Activated naive CD8-positive, alpha-beta T cell treated with anti-CD3 and anti-CD28 coated beads for 36 hours (primary cell): ENCODE measurements at regions not wholly inside any gene's neighbourhood (a gene's known extent, or its start where the extent isn't known, plus 50 kb on each side); places are given as distances from the start of the nearest gene placed in this dataset.

Experiments used
- DNase-seq: peaks from one replicate; pipeline ENCODE4 v3.0.0; 2021
- H3K27ac Mint-ChIP-seq: one replicate; pipeline ENCODE4 v1.8.0; 2022; ENCODE audit warnings: mild to moderate bottlenecking, moderate library complexity, mixed read lengths
- H3K27me3 Mint-ChIP-seq: one replicate; pipeline ENCODE4 v1.8.0; 2022; ENCODE audit warnings: mild to moderate bottlenecking, mixed read lengths
- H3K36me3 Mint-ChIP-seq: one replicate; pipeline ENCODE4 v1.8.0; 2021; ENCODE audit warnings: mild to moderate bottlenecking, mixed read lengths
- H3K4me1 Mint-ChIP-seq: one replicate; pipeline ENCODE4 v1.8.0; 2021; ENCODE audit warnings: mixed read lengths
- H3K4me3 Mint-ChIP-seq: one replicate; pipeline ENCODE4 v1.8.0; 2022; ENCODE audit warnings: mild to moderate bottlenecking, moderate library complexity, mixed read lengths
- H3K9me3 Mint-ChIP-seq: one replicate; pipeline ENCODE4 v1.8.0; 2022; ENCODE audit warnings: mixed read lengths

DNA sequence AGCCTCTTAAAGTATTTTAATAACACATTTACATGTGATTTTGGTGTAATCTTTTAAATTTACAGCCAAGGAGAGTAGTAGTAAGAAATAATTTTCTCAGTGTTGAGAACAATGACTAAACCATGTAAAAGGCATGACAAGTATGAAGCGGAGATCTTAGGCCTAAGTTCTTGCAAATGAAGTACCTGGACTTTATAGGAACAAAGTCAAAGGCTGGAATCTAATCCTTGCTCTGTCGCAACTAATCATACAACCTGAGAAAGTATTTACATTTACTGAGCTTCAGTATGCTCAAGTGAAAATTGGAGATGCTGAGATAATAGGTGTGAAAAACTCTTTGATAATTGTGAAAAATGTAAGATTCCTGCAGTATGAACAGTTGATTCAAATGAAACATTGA, 86.4 kb upstream of the VGLL3 start:
- no peaks in the 10 kb centered on the region for H3K9me3 Mint-ChIP-seq
- no peak overlapping the region for H3K27ac Mint-ChIP-seq
- DNase-seq: no peak
- no peak overlapping the region for H3K4me3 Mint-ChIP-seq
- no peaks in the 10 kb centered on the region for H3K27me3 Mint-ChIP-seq
- H3K4me1 Mint-ChIP-seq: no peaks in the 10 kb centered on the region
- no peaks in the 10 kb centered on the region for H3K36me3 Mint-ChIP-seq

DNA sequence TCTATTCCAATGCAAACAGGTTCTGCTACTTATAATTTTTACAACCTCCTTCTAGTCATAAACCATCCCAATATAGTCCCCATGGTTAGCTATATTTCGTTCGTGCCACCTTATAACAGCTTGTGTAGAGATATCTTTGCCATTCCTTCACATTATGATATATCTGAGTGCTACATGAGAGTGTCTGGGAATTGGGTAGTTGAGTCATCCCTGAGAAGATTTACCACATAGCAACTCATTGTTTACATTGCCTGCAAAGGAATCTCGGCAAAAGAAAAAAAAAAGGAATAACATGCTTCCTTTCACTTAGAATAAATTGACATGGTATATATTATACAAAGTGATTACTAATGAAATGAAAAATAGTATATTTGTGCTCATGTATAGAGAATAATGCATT, 86.0 kb upstream of the VGLL3 start:
- Mint-ChIP-seq H3K4me1 (no peaks in the 10 kb centered on the region), H3K36me3 (no peaks in the 10 kb centered on the region), H3K9me3 (no peaks in the 10 kb centered on the region), H3K27me3 (no peaks in the 10 kb centered on the region), H3K4me3 (no peak overlapping the region), H3K27ac (no peak overlapping the region)
- no peak for DNase-seq

DNA sequence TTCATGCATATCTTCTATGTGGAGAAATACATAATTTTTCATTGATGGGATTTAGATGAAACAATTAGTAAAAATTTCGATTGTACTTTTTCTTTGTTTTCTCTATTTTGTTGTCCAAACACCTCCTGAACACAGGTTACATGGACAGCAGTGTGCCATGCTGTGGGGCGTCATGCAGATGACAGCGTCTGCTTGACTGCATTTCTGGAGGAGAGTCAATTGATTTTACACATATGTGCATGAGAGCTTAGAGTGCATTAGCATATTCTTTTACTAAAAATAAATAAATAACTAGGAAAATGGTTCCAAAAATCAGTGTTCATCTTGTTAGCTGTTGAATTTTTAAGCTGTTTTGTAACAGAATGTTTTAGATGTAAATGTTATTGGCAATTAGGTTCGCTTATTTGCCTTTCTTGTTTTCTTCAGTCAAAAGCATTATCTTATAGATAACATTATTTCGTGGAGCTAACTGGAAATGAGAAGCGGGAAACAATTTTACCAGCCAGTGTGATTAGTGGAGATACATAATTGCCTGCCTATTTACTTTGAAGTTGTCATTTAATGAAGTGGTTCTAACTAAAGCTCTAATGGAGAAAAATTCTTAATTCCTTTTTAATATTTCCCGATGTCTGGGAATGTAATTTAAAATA, 82.7 kb upstream of the VGLL3 start:
- Mint-ChIP-seq H3K4me3 (no peak overlapping the region), H3K27me3 (no peaks in the 10 kb centered on the region), H3K4me1 (no peaks in the 10 kb centered on the region), H3K27ac (no peak overlapping the region), H3K9me3 (no peaks in the 10 kb centered on the region), H3K36me3 (no peaks in the 10 kb centered on the region)
- no peak for DNase-seq

DNA sequence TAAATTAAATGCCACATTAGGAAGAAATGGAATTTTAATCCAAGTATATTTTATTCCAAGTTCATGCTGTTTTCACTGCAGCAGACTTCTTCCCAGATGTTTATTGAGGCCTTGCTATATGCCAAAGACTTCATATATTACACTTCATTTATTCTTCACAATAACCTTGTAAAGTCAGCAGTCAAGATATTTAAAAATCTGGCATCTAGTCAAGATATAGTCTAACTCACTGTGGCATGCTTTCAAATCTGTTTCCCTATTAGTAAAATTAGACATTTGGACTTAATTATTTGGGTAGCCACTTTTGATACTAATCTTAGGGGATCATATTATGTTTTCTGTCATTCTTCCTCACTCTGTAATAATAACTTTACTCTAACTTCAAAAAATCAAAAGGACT, 81.5 kb upstream of the VGLL3 start:
- no peak for DNase-seq
- no peak overlapping the region for H3K27ac Mint-ChIP-seq
- H3K9me3 Mint-ChIP-seq: no peaks in the 10 kb centered on the region
- no peak overlapping the region for H3K4me3 Mint-ChIP-seq
- H3K36me3 Mint-ChIP-seq: no peaks in the 10 kb centered on the region
- no peaks in the 10 kb centered on the region for H3K4me1 Mint-ChIP-seq
- H3K27me3 Mint-ChIP-seq: no peaks in the 10 kb centered on the region

DNA sequence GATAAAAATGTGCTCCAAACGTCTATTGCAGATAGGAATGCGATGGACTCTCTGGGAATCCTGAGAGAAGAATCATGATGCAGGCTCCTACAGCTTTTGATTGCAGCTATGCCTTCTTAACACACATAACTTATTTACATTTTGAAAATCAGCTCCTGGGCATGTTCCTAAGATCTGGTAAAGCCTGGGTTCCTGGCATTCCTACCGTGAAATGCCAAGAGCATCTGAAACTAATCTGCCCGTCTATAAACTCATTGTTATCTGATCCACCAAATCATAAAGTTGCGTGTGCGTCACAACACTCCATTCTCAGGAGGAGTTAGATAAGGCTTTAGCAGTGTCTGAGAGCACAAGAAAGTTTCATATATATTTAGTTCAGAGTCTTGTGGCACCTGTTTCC, 79.0 kb upstream of the VGLL3 start:
- H3K9me3 Mint-ChIP-seq: no peaks in the 10 kb centered on the region
- no peak overlapping the region for H3K4me3 Mint-ChIP-seq
- no peaks in the 10 kb centered on the region for H3K4me1 Mint-ChIP-seq
- H3K27me3 Mint-ChIP-seq: no peaks in the 10 kb centered on the region
- H3K27ac Mint-ChIP-seq: no peak overlapping the region
- DNase-seq: no peak
- H3K36me3 Mint-ChIP-seq: no peaks in the 10 kb centered on the region

DNA sequence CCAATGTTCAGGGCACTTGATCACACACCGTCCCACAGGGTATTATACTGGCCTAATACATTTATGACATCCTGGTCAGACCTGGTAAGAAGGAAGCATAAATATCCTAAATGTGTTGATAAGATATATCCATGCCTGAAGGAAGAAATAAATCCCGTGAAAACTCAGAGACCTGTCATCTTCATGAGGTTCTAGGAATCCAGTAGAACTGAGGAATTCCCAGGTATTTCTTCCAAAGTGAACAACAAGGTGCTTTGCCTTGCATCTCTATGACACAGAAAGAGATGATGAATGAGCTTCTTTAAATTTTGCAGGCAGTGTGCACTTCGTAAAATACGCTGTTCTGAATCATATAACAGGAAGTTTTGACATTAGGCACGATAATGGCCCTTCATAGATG, 78.1 kb upstream of the VGLL3 start:
- no peaks in the 10 kb centered on the region for H3K4me1 Mint-ChIP-seq
- no peaks in the 10 kb centered on the region for H3K36me3 Mint-ChIP-seq
- H3K27me3 Mint-ChIP-seq: no peaks in the 10 kb centered on the region
- no peaks in the 10 kb centered on the region for H3K9me3 Mint-ChIP-seq
- DNase-seq: no peak
- no peak overlapping the region for H3K27ac Mint-ChIP-seq
- H3K4me3 Mint-ChIP-seq: no peak overlapping the region

DNA sequence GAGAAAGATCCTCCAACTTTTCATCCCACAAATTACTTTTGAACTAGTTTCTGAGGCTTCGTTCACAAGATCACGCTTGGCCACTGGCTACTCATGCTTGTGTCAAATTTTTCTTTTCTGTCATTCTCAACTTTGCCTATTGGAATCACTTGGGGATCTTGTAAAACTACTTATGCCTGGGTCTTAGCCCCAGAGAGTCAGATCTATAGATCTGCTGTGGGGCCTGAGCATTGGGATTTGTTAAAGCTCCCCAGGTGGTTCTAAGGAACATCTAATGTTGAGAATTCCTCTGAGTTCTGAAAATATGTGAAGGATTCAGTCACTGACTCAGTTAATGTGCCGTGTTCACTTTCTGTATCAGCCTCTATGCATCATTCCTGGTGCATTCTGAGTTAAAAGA, 71.7 kb upstream of the VGLL3 start:
- no peak overlapping the region for H3K4me3 Mint-ChIP-seq
- H3K4me1 Mint-ChIP-seq: no peaks in the 10 kb centered on the region
- no peak overlapping the region for H3K27ac Mint-ChIP-seq
- DNase-seq: no peak
- H3K9me3 Mint-ChIP-seq: no peaks in the 10 kb centered on the region
- peaks cover 3% of the 10 kb centered on the region for H3K27me3 Mint-ChIP-seq
- H3K36me3 Mint-ChIP-seq: no peaks in the 10 kb centered on the region

DNA sequence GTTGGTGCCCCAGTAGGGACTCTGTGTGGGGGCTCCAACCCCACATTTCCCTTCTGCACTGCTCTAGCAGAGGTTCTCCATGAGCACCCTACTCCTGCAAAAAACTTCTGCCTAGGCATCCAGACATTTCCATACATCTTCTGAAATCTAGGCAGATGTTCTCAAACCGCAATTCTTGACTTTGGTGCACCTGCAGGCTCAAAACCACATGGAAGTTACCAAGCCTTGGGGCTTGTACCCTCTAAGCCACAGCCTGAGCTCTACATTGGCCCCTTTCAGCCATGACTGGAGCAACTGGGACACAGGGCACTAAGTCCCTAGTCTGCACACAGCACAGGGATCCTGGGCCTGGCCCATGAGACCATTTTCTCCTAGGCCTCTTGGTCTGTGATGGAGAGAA, 66.5 kb upstream of the VGLL3 start:
- Mint-ChIP-seq H3K36me3 (no peaks in the 10 kb centered on the region), H3K27ac (no peak overlapping the region)

DNA sequence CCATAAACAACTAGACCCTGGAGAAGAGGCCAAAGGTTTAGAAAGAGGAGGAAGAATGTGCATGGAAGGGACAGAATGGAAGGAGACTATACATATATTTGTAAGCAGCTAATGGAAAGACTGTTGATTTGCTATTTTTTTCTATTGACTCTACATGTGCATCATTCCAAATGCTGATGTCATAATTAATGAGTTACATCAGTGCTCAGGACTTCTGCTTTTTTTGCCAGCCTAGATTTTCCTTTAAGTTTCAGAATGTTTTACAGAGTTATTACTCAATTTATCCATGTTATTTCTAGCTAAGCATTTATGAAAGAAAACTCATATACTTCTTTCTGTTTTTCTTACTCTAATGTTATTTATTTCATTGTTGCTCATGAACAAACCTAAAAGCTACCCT, 62.6 kb upstream of the VGLL3 start:
- no peaks in the 10 kb centered on the region for H3K36me3 Mint-ChIP-seq
- no peak overlapping the region for H3K27ac Mint-ChIP-seq
- DNase-seq: no peak

More for the DNA sequence above, 66.5 kb upstream of the VGLL3 start:
- Mint-ChIP-seq H3K4me1 (no peaks in the 10 kb centered on the region), H3K4me3 (no peak overlapping the region), H3K9me3 (no peaks in the 10 kb centered on the region), H3K27me3 (peaks cover 4% of the 10 kb centered on the region)
- no peak for DNase-seq

DNA sequence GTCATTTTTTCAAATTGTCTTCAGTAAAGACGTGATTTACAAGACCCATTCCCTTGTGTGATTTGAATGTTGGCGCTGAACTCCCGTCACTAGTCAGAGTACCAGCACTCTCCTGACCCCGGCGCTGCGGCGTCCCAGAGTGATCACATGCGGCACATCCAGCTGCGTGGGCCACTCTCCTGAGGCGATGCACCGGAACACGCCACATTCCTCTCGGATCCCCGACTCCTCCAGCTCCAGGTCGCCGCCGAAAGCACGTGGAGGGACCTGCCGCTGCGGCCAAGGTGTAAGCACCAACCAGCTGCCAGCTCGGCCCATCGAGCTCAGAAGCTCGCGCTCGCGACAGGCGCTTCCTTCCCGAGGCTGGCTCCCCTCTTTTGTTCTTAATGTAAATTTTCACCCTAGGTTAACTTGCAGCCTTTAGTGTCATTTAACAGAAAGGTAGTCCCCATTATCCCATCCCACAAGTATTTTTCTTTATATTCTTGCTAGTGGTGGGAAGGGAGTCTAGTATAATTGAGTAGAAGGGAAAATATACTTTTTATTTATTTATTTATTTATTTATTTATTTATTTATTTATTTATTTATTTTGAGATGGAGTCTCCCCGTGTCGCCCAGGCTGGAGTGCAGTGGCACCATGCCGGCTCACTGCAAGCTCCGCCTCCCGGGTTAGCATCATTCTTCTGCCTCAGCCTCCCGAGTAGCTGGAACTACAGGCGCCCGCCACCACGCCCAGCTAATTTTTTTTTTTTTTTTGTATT, 61.7 kb upstream of the VGLL3 start:
- H3K4me3 Mint-ChIP-seq: no peak overlapping the region
- H3K27ac Mint-ChIP-seq: no peak overlapping the region
- H3K9me3 Mint-ChIP-seq: no peaks in the 10 kb centered on the region
- H3K27me3 Mint-ChIP-seq: peaks cover 8% of the 10 kb centered on the region
- H3K36me3 Mint-ChIP-seq: no peaks in the 10 kb centered on the region
- no peaks in the 10 kb centered on the region for H3K4me1 Mint-ChIP-seq
- no peak for DNase-seq

More for the DNA sequence above, 62.6 kb upstream of the VGLL3 start:
- H3K9me3 Mint-ChIP-seq: no peaks in the 10 kb centered on the region
- H3K27me3 Mint-ChIP-seq: peaks cover 8% of the 10 kb centered on the region
- H3K4me1 Mint-ChIP-seq: no peaks in the 10 kb centered on the region
- no peak overlapping the region for H3K4me3 Mint-ChIP-seq

DNA sequence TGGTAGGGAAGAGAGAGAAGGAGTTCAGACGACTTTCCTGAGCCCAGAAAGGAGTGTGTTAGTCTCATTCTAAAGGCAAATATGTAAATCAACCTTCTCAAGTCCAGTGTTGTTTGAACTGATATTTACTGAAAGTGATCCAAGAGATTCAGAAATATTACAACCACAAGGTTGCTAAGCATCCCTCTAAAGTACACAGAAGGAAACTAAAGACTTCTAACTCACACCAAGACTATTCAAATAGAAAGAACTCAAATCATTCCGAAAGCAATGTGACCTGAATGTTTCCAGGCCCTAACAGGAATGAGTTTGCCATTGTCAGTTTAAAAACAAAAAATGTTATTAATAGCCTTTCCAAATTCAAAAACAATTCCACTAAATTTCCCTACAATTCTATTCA, 56.9 kb upstream of the VGLL3 start:
- no peak for DNase-seq
- no peaks in the 10 kb centered on the region for H3K4me1 Mint-ChIP-seq
- peaks cover 4% of the 10 kb centered on the region for H3K27me3 Mint-ChIP-seq
- H3K27ac Mint-ChIP-seq: no peak overlapping the region
- H3K4me3 Mint-ChIP-seq: no peak overlapping the region
- no peaks in the 10 kb centered on the region for H3K36me3 Mint-ChIP-seq
- no peaks in the 10 kb centered on the region for H3K9me3 Mint-ChIP-seq

DNA sequence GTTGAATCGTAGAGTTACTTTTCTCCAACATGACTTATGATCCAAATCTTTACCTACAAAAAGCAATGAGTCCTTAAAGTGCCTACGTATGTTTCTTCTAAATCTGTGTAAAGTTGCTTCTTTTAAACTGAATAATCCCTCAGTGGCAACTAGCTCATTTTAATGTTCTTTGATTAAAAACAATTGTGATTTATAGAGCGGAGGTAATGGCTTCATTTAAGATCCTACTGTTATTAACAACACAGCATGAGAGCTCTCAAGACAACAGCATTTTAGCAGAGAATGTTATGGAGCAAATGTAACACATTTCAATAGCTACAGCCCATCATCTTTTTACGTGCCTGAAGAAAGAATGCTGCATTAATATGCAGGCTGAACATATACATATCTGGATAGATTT, 55.3 kb upstream of the VGLL3 start:
- H3K4me3 Mint-ChIP-seq: no peak overlapping the region
- no peak for DNase-seq
- no peaks in the 10 kb centered on the region for H3K4me1 Mint-ChIP-seq
- H3K27ac Mint-ChIP-seq: no peak overlapping the region
- peaks cover 3% of the 10 kb centered on the region for H3K27me3 Mint-ChIP-seq
- H3K9me3 Mint-ChIP-seq: peaks cover 1% of the 10 kb centered on the region
- no peaks in the 10 kb centered on the region for H3K36me3 Mint-ChIP-seq

DNA sequence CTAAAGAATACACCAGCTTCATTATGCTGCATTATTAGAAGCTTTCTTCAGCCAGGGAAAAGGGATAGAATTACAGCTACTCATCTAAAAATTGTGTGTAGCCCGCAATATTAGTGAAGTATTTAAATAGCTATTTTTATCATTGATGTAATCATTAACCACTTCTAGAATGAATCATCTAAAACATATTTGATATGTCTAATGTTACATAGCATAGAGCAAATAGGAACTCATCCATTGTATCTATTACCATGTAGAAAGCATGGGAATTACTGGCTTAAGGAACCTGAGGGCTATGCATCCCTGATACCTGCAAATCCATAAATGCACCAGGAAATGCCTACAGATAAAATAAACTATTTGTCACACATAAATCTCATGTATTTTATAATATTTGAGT, 54.5 kb upstream of the VGLL3 start:
- peaks cover 1% of the 10 kb centered on the region for H3K9me3 Mint-ChIP-seq
- no peak overlapping the region for H3K4me3 Mint-ChIP-seq
- no peaks in the 10 kb centered on the region for H3K36me3 Mint-ChIP-seq
- H3K4me1 Mint-ChIP-seq: no peaks in the 10 kb centered on the region
- DNase-seq: no peak
- no peak overlapping the region for H3K27ac Mint-ChIP-seq
- H3K27me3 Mint-ChIP-seq: no peaks in the 10 kb centered on the region

DNA sequence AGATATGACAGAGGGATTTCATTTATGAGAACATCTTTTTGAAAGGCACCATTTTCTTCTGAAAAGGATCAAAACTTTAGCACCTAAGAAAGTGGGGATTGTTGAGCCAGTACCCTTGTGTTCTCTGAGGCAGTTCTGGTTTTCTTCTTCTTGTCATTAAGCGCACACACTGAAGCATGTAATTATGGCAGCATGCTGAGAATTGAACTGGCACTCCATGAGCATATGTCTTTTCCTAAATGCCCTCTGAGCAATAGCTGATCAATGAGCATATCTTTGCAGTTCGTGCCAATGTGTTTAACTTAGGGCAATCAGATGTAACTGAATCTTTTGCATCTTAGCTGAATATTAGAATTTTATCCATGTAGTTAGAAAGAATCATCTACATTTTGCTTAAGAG, 53.9 kb upstream of the VGLL3 start:
- peaks cover 1% of the 10 kb centered on the region for H3K9me3 Mint-ChIP-seq
- DNase-seq: no peak
- H3K27me3 Mint-ChIP-seq: no peaks in the 10 kb centered on the region
- H3K27ac Mint-ChIP-seq: no peak overlapping the region
- no peaks in the 10 kb centered on the region for H3K4me1 Mint-ChIP-seq
- no peak overlapping the region for H3K4me3 Mint-ChIP-seq
- no peaks in the 10 kb centered on the region for H3K36me3 Mint-ChIP-seq

DNA sequence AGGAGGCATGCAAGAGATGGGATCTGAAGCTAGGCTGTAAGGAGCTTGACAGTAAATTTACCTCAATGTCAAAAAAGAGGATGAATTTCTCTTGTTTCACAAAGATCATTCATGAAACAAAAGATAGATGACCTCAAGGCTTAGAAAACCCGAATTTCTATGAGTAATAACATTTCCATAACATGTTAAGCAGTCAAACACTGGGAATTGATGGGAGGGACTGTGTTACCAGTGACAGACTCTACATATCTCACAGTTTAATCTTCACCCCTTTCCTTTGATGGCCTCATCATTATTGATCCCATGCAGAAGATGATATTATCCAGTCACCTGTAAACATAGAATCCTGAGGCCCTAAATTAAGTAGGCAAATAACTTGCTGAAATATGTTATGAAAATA, 53.5 kb upstream of the VGLL3 start:
- Mint-ChIP-seq H3K4me1 (no peaks in the 10 kb centered on the region), H3K27ac (no peak overlapping the region), H3K27me3 (no peaks in the 10 kb centered on the region), H3K4me3 (no peak overlapping the region), H3K9me3 (peaks cover 1% of the 10 kb centered on the region), H3K36me3 (no peaks in the 10 kb centered on the region)
- no peak for DNase-seq

DNA sequence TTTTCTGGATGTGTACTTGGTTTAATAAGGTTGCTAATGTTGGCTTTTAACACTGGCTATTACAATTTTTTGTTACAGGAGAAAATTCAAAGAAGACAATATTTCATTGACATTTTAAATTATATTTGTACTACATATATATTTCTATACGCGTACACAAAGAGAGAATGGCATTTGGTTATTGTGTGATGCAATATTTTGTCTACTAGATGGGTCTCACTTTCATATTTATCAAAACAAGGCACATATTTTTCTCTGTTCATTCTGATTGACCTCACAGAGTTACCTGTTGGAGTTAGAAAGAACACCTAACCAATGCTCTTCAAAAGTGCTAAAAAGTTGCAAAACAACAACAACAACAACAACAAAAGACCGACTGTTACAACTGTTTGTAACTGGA, 50.2 kb upstream of the VGLL3 start:
- Mint-ChIP-seq H3K4me3 (no peak overlapping the region), H3K36me3 (no peaks in the 10 kb centered on the region), H3K27me3 (no peaks in the 10 kb centered on the region), H3K9me3 (peaks cover 1% of the 10 kb centered on the region), H3K4me1 (no peaks in the 10 kb centered on the region), H3K27ac (no peak overlapping the region)
- no peak for DNase-seq
